WTC11 (cell line): ENCODE measurements at regions not wholly inside any gene's neighbourhood (a gene's known extent, or its start where the extent isn't known, plus 50 kb on each side); places are given as distances from the start of the nearest gene placed in this dataset.

Experiments
- ATAC-seq: fragments of 200-7000 bp; cut with Tn5 transposase; 2 replicates; pipeline ENCODE4 v1.10.0; 2021; ENCODE audit warnings: mild to moderate bottlenecking, moderate library complexity
- CTCF ChIA-PET: fragments of 300-600 bp; sonication (Branson Sonifier 250); formaldehyde crosslinking; loops from one replicate; lab custom pipeline; 2021; ENCODE audit warnings: antibody characterized with exemption; lab: Charles Lee
- POLR2A ChIA-PET: fragments of 350-600 bp; sonication (Branson Sonifier 250); formaldehyde crosslinking; loops from one replicate; lab custom pipeline; 2021; ENCODE audit warnings: antibody characterized with exemption; lab: Charles Lee
- DNase-seq: peaks from one replicate; pipeline ENCODE4 v3.0.0; 2021; ENCODE audit warnings: low spot score
- H3K27ac Mint-ChIP-seq: 2 replicates; pipeline ENCODE4 v1.8.0; 2021; ENCODE audit warnings: mixed read lengths
- H3K27me3 Mint-ChIP-seq: 2 replicates; pipeline ENCODE4 v1.8.0; 2021; ENCODE audit warnings: low read depth, mild to moderate bottlenecking, moderate library complexity, mixed read lengths
- H3K36me3 Mint-ChIP-seq: 2 replicates; pipeline ENCODE4 v1.8.0; 2021; ENCODE audit warnings: mixed read lengths
- H3K4me1 Mint-ChIP-seq: 2 replicates; pipeline ENCODE4 v1.8.0; 2022; ENCODE audit warnings: mixed read lengths
- H3K4me3 Mint-ChIP-seq: 2 replicates; pipeline ENCODE4 v1.8.0; 2021; ENCODE audit warnings: mild to moderate bottlenecking, moderate library complexity, mixed read lengths
- H3K9me3 Mint-ChIP-seq: 2 replicates; pipeline ENCODE4 v1.8.0; 2021; ENCODE audit warnings: mixed read lengths
- EMX1 ChIP-seq: fragments of 250-450 bp; sonication (Bioruptor Pico); IDR thresholded peaks from 2 replicates; pipeline ENCODE4 v1.8.0; 2021; ENCODE audit warnings: mild to moderate bottlenecking
- ESRRA ChIP-seq: sonication (generic); formaldehyde crosslinking; IDR thresholded peaks from 2 replicates; pipeline ENCODE4 v1.8.1; 2022; ENCODE audit warnings: mild to moderate bottlenecking, missing genetic modification reagents, borderline replicate concordance
- FOXP1 ChIP-seq: sonication (generic); formaldehyde crosslinking; IDR thresholded peaks from 2 replicates; pipeline ENCODE4 v1.8.0; 2022; ENCODE audit warnings: missing genetic modification reagents, mild to moderate bottlenecking, moderate library complexity, borderline replicate concordance
- GABPB1 ChIP-seq: sonication (generic); formaldehyde crosslinking; IDR thresholded peaks from 2 replicates; pipeline ENCODE4 v1.8.1; 2023; ENCODE audit warnings: mild to moderate bottlenecking, missing genetic modification reagents
- IRF2 ChIP-seq: sonication (generic); formaldehyde crosslinking; IDR thresholded peaks from 2 replicates; pipeline ENCODE4 v1.8.0; 2022; ENCODE audit warnings: low read depth, missing genetic modification reagents, borderline replicate concordance
- KAT7 ChIP-seq: sonication (generic); formaldehyde crosslinking; IDR thresholded peaks from 2 replicates; pipeline ENCODE4 v1.8.1; 2023; ENCODE audit warnings: missing genetic modification reagents, mild to moderate bottlenecking, borderline replicate concordance
- NR1H2 ChIP-seq: sonication (generic); formaldehyde crosslinking; IDR thresholded peaks from 2 replicates; pipeline ENCODE4 v1.9.0; 2021; ENCODE audit warnings: mild to moderate bottlenecking, moderate library complexity, missing genetic modification reagents
- SOX15 ChIP-seq: fragments of 250-450 bp; sonication (Bioruptor Pico); IDR thresholded peaks from 2 replicates; pipeline ENCODE4 v1.9.0; 2021; ENCODE audit warnings: mild to moderate bottlenecking
- TP53 ChIP-seq: sonication (generic); formaldehyde crosslinking; IDR thresholded peaks from 2 replicates; pipeline ENCODE4 v1.8.1; 2023; ENCODE audit warnings: mild to moderate bottlenecking, missing genetic modification reagents
- ZNF219 ChIP-seq: sonication (generic); formaldehyde crosslinking; IDR thresholded peaks from 2 replicates; pipeline ENCODE4 v1.8.0; 2023; ENCODE audit warnings: missing genetic modification reagents, mild to moderate bottlenecking, borderline replicate concordance
- ZNF317 ChIP-seq: sonication (generic); formaldehyde crosslinking; IDR thresholded peaks from 2 replicates; pipeline ENCODE4 v1.8.1; 2023; ENCODE audit warnings: low read depth, mild to moderate bottlenecking, moderate library complexity, missing genetic modification reagents, borderline replicate concordance
- TF ChIP-seq, protein P1 (sequence below): sonication (generic); formaldehyde crosslinking; IDR thresholded peaks from 2 replicates; pipeline ENCODE4 v1.8.1; 2022; ENCODE audit warnings: mild to moderate bottlenecking, missing genetic modification reagents, moderate library complexity, borderline replicate concordance
- TF ChIP-seq, protein P2 (sequence below): fragments of 250-450 bp; sonication (Bioruptor Pico); IDR thresholded peaks from 2 replicates; pipeline ENCODE4 v2.1.2; 2022; ENCODE audit warnings: mild to moderate bottlenecking, moderate library complexity
- TF ChIP-seq, protein P3 (sequence below): sonication (generic); formaldehyde crosslinking; IDR thresholded peaks from 2 replicates; pipeline ENCODE4 v1.8.0; 2022; ENCODE audit warnings: missing genetic modification reagents
- TF ChIP-seq, protein P4 (sequence below): fragments of 200-600 bp; IDR thresholded peaks from 2 replicates; pipeline ENCODE4 v1.8.0; 2022; ENCODE audit warnings: antibody characterized with exemption
- TF ChIP-seq, protein P5 (sequence below): sonication (generic); formaldehyde crosslinking; IDR thresholded peaks from 2 replicates; pipeline ENCODE4 v1.8.1; 2023; ENCODE audit warnings: mild to moderate bottlenecking, missing genetic modification reagents

DNA sequence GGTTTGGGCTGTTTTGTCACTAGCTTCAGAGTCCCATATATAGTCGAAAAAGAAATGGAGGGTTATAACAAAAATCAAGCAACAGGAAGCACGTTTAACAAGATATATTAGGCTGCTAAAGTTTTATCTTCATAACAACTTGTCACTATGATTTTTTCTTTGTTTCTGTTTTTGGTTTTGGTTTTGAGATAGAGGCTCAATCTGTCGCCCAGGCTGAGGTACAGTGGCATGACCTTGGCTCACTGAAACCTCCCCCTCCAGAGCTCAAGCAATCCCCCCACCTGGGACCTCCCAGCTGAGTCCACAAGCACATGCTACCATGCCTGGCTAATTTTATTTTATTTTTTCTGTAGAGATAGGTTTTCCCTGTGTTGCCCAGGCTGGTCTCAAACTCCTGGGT is 2664.4 kb downstream of the ARAP2 start:
- H3K4me1 Mint-ChIP-seq: no peaks in the 10 kb centered on the region
- no peaks in the 10 kb centered on the region for H3K36me3 Mint-ChIP-seq
- ChIA-PET CTCF (no interaction called here), POLR2A (no interaction called here)
- H3K27ac Mint-ChIP-seq: no peak overlapping the region
- ATAC-seq: no peak
- TF ChIP-seq ZNF219 (CRISPR knock-in tag): no peak
- TF ChIP-seq, protein P1, sequence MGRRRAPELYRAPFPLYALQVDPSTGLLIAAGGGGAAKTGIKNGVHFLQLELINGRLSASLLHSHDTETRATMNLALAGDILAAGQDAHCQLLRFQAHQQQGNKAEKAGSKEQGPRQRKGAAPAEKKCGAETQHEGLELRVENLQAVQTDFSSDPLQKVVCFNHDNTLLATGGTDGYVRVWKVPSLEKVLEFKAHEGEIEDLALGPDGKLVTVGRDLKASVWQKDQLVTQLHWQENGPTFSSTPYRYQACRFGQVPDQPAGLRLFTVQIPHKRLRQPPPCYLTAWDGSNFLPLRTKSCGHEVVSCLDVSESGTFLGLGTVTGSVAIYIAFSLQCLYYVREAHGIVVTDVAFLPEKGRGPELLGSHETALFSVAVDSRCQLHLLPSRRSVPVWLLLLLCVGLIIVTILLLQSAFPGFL (CRISPR knock-in tag): no peak
- no peak for TF ChIP-seq IRF2 (CRISPR knock-in tag)
- TF ChIP-seq GABPB1 (CRISPR knock-in tag): no peak
- TF ChIP-seq, protein P2, sequence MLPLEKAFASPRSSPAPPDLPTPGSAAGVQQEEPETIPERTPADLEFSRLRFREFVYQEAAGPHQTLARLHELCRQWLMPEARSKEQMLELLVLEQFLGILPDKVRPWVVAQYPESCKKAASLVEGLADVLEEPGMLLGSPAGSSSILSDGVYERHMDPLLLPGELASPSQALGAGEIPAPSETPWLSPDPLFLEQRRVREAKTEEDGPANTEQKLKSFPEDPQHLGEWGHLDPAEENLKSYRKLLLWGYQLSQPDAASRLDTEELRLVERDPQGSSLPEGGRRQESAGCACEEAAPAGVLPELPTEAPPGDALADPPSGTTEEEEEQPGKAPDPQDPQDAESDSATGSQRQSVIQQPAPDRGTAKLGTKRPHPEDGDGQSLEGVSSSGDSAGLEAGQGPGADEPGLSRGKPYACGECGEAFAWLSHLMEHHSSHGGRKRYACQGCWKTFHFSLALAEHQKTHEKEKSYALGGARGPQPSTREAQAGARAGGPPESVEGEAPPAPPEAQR (CRISPR knock-in tag): no peak
- TF ChIP-seq, protein P3, sequence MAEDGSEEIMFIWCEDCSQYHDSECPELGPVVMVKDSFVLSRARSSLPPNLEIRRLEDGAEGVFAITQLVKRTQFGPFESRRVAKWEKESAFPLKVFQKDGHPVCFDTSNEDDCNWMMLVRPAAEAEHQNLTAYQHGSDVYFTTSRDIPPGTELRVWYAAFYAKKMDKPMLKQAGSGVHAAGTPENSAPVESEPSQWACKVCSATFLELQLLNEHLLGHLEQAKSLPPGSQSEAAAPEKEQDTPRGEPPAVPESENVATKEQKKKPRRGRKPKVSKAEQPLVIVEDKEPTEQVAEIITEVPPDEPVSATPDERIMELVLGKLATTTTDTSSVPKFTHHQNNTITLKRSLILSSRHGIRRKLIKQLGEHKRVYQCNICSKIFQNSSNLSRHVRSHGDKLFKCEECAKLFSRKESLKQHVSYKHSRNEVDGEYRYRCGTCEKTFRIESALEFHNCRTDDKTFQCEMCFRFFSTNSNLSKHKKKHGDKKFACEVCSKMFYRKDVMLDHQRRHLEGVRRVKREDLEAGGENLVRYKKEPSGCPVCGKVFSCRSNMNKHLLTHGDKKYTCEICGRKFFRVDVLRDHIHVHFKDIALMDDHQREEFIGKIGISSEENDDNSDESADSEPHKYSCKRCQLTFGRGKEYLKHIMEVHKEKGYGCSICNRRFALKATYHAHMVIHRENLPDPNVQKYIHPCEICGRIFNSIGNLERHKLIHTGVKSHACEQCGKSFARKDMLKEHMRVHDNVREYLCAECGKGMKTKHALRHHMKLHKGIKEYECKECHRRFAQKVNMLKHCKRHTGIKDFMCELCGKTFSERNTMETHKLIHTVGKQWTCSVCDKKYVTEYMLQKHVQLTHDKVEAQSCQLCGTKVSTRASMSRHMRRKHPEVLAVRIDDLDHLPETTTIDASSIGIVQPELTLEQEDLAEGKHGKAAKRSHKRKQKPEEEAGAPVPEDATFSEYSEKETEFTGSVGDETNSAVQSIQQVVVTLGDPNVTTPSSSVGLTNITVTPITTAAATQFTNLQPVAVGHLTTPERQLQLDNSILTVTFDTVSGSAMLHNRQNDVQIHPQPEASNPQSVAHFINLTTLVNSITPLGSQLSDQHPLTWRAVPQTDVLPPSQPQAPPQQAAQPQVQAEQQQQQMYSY (CRISPR knock-in tag): no peak
- TF ChIP-seq, all 79 proteins: peak for 0
- no peaks in the 10 kb centered on the region for H3K27me3 Mint-ChIP-seq
- DNase-seq: no peak
- H3K4me3 Mint-ChIP-seq: no peak overlapping the region
- H3K9me3 Mint-ChIP-seq: peaks cover 21% of the 10 kb centered on the region

DNA sequence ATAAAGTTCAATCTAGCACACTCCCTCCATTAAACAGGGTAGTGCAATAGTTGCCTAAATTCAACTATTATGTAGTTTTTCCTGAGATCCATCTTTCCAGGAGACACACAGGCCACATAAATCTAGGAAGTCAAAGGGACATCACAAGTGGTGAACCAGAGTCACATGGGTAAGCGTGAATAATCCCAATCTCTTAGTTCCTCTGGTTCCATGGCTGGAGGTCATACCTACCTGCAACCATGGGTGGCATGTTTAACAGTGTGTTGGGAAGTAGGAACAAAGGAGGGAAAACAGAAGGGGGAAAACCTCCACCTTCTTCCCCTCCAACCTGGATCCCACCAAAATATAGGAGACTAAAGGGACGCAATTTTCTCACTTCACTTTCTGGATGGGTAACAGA is 2651.6 kb downstream of the ARAP2 start:
- H3K27ac Mint-ChIP-seq: no peak overlapping the region
- no peak for DNase-seq
- ATAC-seq: no peak
- POLR2A ChIA-PET: no interaction called here
- TF ChIP-seq SOX15: no peak
- TF ChIP-seq, protein P4, sequence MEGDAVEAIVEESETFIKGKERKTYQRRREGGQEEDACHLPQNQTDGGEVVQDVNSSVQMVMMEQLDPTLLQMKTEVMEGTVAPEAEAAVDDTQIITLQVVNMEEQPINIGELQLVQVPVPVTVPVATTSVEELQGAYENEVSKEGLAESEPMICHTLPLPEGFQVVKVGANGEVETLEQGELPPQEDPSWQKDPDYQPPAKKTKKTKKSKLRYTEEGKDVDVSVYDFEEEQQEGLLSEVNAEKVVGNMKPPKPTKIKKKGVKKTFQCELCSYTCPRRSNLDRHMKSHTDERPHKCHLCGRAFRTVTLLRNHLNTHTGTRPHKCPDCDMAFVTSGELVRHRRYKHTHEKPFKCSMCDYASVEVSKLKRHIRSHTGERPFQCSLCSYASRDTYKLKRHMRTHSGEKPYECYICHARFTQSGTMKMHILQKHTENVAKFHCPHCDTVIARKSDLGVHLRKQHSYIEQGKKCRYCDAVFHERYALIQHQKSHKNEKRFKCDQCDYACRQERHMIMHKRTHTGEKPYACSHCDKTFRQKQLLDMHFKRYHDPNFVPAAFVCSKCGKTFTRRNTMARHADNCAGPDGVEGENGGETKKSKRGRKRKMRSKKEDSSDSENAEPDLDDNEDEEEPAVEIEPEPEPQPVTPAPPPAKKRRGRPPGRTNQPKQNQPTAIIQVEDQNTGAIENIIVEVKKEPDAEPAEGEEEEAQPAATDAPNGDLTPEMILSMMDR: no peak
- no peak for TF ChIP-seq KAT7 (CRISPR knock-in tag)
- TF ChIP-seq NR1H2 (CRISPR knock-in tag): no peak
- CTCF ChIA-PET: no interaction called here
- H3K4me1 Mint-ChIP-seq: no peaks in the 10 kb centered on the region
- peaks cover 70% of the 10 kb centered on the region for H3K36me3 Mint-ChIP-seq
- H3K9me3 Mint-ChIP-seq: peaks cover 77% of the 10 kb centered on the region
- H3K4me3 Mint-ChIP-seq: no peak overlapping the region
- H3K27me3 Mint-ChIP-seq: no peaks in the 10 kb centered on the region; the same call in 1 of the 2 replicates

DNA sequence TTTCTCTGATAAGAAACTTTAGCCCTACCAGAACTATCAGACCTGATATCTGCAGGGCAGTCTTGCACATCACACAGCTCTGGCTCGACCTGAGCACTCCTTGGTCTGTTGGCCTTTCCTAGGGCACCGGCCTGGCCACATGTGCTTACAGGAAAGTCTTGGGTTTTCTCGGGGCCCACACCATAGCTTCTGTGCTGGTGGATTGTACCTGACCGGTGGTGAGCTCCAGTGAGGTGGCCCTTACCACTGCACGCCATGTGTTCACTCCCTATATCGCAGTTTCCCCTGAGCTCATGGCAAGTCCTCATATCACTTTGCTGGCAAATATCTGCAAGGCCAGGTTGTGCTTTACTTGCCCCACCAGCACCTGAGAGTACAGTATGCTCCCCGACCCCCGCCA is 2637.4 kb downstream of the ARAP2 start:
- Mint-ChIP-seq H3K27ac (no peak overlapping the region), H3K4me3 (no peak overlapping the region), H3K4me1 (no peaks in the 10 kb centered on the region), H3K9me3 (peaks cover 82% of the 10 kb centered on the region), H3K27me3 (no peaks in the 10 kb centered on the region), H3K36me3 (peaks cover 64% of the 10 kb centered on the region)
- DNase-seq (no peak), ATAC-seq (no peak)
- TF ChIP-seq, protein P4: no peak
- TF ChIP-seq TP53 (CRISPR knock-in tag) (no peak), FOXP1 (CRISPR knock-in tag) (no peak), EMX1 (CRISPR knock-in tag) (no peak), ESRRA (CRISPR knock-in tag) (no peak), ZNF317 (CRISPR knock-in tag) (no peak)
- TF ChIP-seq, protein P5, sequence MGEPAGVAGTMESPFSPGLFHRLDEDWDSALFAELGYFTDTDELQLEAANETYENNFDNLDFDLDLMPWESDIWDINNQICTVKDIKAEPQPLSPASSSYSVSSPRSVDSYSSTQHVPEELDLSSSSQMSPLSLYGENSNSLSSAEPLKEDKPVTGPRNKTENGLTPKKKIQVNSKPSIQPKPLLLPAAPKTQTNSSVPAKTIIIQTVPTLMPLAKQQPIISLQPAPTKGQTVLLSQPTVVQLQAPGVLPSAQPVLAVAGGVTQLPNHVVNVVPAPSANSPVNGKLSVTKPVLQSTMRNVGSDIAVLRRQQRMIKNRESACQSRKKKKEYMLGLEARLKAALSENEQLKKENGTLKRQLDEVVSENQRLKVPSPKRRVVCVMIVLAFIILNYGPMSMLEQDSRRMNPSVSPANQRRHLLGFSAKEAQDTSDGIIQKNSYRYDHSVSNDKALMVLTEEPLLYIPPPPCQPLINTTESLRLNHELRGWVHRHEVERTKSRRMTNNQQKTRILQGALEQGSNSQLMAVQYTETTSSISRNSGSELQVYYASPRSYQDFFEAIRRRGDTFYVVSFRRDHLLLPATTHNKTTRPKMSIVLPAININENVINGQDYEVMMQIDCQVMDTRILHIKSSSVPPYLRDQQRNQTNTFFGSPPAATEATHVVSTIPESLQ: no peak
- ChIA-PET CTCF (no interaction called here), POLR2A (no interaction called here)
